ENCODE measurements at regions not wholly inside any gene's neighbourhood (a gene's known extent, or its start where the extent isn't known, plus 50 kb on each side); places are given as distances from the start of the nearest gene placed in this dataset.
A peak's percentile ranks its signal among the peaks of the same experiment; 100 is the strongest.
"Not testable (repeated sequence)": the region's sequence is repeated elsewhere in the genome, so short reads cannot be mapped to it uniquely, and the experiment has no call there.

GRCh38 chrX:39791691-39792090, 306.1 kb downstream of the BCOR start:
- no peak for DNase-seq

GRCh38 chrX:39795605-39796004, 302.2 kb downstream of the BCOR start:
- DNase-seq, result no peak

GRCh38 chrX:39796856-39797255, 300.9 kb downstream of the BCOR start:
- no peak for DNase-seq

GRCh38 chrX:39798488-39798887, 299.3 kb downstream of the BCOR start:
- DNase-seq, result not testable (repeated sequence)

- DNase-seq, result no peak
Observed at GRCh38 chrX:39802354-39802753, 295.4 kb downstream of the BCOR start.

GRCh38 chrX:39802908-39803307, 294.9 kb downstream of the BCOR start:
- DNase-seq, result no peak

- no peak for DNase-seq
Observed at GRCh38 chrX:39805022-39805421, 292.7 kb downstream of the BCOR start.

GRCh38 chrX:39805825-39806224, 291.9 kb downstream of the BCOR start:
- no peak for DNase-seq

GRCh38 chrX:39808471-39808917, 289.3 kb downstream of the BCOR start:
- DNase-seq, result no peak

- DNase-seq, result no peak
Observed at GRCh38 chrX:39809331-39809730, 288.4 kb downstream of the BCOR start.

- no peak for DNase-seq
Observed at GRCh38 chrX:39810901-39811300, 286.9 kb downstream of the BCOR start.

- DNase-seq, result no peak
Observed at GRCh38 chrX:39811376-39811775, 286.4 kb downstream of the BCOR start.

GRCh38 chrX:39813631-39814277, 284.0 kb downstream of the BCOR start:
- DNase-seq, result no peak

- DNase-seq, result no peak
Observed at GRCh38 chrX:39814391-39814790, 283.4 kb downstream of the BCOR start.

GRCh38 chrX:39815631-39816030, 282.1 kb downstream of the BCOR start:
- DNase-seq, result peak; percentile 28

GRCh38 chrX:39816871-39817731, 280.7 kb downstream of the BCOR start:
- no peak for DNase-seq

- no peak for DNase-seq
Observed at GRCh38 chrX:39817754-39818470, 279.8 kb downstream of the BCOR start.

GRCh38 chrX:39818750-39819149, 279.0 kb downstream of the BCOR start:
- DNase-seq, result no peak

- no peak for DNase-seq
Observed at GRCh38 chrX:39819921-39820849, 277.6 kb downstream of the BCOR start.

- DNase-seq, result no peak
Observed at GRCh38 chrX:39820938-39821708, 276.6 kb downstream of the BCOR start.

- DNase-seq, result no peak
Observed at GRCh38 chrX:39821709-39822095, 276.1 kb downstream of the BCOR start.
